ENCODE measurements at regions not wholly inside any gene's neighbourhood (a gene's known extent, or its start where the extent isn't known, plus 50 kb on each side); places are given as distances from the start of the nearest gene placed in this dataset.

DNA sequence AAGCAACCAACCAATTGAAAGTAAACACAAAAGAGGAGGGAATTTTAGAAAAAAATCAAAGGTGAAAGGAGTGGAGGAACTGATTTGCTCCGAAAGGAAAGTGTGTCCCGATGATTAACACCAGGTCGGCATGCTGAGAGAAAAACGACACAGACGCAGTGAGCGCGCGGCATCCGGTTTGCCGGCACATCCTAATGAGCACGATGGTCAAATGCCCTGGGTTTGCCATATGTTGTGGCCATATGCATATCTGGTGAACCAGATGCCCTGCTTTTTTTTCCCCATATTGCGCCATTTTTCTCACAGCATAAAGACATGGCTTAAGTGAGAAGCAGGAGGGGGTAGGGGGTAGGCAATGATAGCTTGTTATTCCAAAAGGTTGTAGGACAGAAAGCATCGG is 626.7 kb downstream of the BCL11A start:
- no peak for DNase-seq (ENCODE audit: low read depth)
- TF ChIP-seq, protein P1, sequence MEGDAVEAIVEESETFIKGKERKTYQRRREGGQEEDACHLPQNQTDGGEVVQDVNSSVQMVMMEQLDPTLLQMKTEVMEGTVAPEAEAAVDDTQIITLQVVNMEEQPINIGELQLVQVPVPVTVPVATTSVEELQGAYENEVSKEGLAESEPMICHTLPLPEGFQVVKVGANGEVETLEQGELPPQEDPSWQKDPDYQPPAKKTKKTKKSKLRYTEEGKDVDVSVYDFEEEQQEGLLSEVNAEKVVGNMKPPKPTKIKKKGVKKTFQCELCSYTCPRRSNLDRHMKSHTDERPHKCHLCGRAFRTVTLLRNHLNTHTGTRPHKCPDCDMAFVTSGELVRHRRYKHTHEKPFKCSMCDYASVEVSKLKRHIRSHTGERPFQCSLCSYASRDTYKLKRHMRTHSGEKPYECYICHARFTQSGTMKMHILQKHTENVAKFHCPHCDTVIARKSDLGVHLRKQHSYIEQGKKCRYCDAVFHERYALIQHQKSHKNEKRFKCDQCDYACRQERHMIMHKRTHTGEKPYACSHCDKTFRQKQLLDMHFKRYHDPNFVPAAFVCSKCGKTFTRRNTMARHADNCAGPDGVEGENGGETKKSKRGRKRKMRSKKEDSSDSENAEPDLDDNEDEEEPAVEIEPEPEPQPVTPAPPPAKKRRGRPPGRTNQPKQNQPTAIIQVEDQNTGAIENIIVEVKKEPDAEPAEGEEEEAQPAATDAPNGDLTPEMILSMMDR (conservative IDR thresholded peaks at IDR 0.05; ENCODE audit: control insufficient read depth, insufficient read depth, low read depth, low read length) = no peak
- no peak overlapping the region for H3K4me3 ChIP-seq (ENCODE audit: control insufficient read depth, low read depth, low read length)

DNA sequence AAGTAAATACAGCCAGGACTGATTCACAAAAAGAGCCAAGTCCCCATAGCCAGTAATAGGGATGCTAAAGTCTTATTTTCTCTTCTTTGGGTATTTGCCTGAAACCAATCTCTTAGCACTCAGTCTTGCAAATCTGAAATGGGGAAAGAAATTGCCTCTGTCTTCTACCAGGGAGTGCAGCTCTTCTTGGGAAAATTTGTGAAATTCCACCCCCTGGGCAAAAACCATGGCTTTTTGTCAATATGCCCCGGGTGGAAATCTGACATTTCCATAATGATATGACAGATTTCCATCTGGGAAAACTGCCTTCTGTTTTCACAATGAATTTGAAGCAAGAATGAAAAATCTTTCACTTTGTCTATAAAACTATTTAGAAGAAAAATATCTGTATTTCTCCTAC is 628.1 kb downstream of the BCL11A start:
- TF ChIP-seq, protein P1 (conservative IDR thresholded peaks at IDR 0.05; ENCODE audit: control insufficient read depth, insufficient read depth, low read depth, low read length) = no peak
- no peak overlapping the region for H3K4me3 ChIP-seq (ENCODE audit: control insufficient read depth, low read depth, low read length)
- no peak for DNase-seq (ENCODE audit: low read depth)

DNA sequence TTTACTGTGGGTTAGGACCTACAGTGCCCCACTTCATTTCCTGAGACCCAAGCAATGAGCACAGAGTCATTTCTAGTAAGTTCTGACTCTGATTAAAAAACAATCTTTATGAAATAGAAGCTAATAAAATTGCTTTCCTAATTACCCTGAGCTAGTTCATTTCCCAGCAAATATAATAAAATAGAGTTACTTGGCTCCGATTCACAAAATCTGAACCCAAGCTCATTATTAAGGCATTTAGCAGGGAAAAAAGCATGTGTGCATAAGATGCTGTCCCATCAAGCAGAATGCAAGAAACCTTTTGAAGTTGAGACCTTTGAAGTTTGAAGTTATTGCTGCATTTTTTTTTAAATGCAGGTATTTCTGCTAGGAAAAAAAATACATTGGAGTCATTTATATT is 629.1 kb downstream of the BCL11A start:
- TF ChIP-seq, protein P1 (conservative IDR thresholded peaks at IDR 0.05; ENCODE audit: control insufficient read depth, insufficient read depth, low read depth, low read length) = no peak

DNA sequence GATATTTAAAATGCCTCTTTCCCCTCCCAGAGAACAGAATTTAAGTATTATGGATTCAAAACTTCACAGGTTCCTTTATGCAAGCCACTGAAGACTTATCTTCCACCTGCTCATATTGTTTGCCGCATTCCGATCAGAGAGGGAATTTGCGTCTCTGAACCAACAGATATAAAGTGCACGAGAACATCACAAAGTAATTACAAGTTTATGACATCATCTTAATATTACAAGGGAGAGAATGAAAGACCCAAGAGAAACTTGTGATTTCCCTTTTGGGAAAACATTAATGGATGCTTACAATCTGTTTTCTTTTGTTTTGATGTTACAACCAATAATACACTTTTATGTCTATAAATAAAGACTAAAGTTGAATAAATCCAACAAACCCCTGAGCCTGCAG is 631.0 kb downstream of the BCL11A start:
- no peak for DNase-seq (ENCODE audit: low read depth)
- no peak overlapping the region for H3K4me3 ChIP-seq (ENCODE audit: control insufficient read depth, low read depth, low read length)
- TF ChIP-seq, protein P1 (conservative IDR thresholded peaks at IDR 0.05; ENCODE audit: control insufficient read depth, insufficient read depth, low read depth, low read length) = no peak

More for the DNA sequence above, 629.1 kb downstream of the BCL11A start:
- no peak overlapping the region for H3K4me3 ChIP-seq (ENCODE audit: control insufficient read depth, low read depth, low read length)
- no peak for DNase-seq (ENCODE audit: low read depth)

DNA sequence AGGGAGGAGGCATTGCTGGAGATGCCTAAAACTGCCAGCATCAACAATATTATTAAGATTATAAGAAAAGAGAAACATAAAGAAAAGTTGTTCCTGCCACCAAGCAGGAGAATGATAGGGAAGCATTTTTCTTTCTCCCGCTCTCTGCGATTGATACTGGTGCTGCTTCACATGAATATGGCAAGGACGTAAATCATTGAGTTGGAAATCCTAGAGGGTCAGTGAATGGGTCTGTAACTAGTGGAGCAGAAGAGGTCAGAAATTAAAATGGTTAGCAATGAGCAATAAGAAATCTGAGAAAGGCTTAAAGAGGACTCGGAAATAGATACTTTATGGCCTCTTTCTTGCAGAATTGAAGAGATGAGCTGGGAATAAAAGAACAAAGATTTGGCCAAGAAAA is 631.7 kb downstream of the BCL11A start:
- TF ChIP-seq, protein P1 (conservative IDR thresholded peaks at IDR 0.05; ENCODE audit: control insufficient read depth, insufficient read depth, low read depth, low read length) = no peak
- no peak overlapping the region for H3K4me3 ChIP-seq (ENCODE audit: control insufficient read depth, low read depth, low read length)
- DNase-seq (ENCODE audit: low read depth) = no peak

DNA sequence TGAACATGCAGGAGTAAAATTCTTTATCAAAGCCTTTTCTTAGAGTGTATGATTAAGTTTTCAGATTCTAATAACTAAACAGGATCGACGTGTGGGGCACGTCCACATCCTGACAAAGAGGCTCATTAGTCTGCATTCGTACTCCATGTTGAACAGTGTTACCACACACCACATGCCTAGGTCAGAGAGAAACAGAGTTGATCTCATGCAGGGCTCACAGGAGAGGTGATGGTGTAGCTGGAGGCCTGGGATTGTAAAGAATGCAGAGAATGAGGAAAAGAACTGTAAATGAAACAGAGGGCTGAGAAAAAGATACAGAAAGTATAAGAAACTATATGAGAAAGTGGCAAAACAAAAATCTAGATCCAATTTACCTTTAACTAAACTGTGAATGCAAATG is 632.5 kb downstream of the BCL11A start:
- H3K4me3 ChIP-seq (ENCODE audit: control insufficient read depth, low read depth, low read length) = no peak overlapping the region

More for the DNA sequence above, 632.5 kb downstream of the BCL11A start:
- no peak for DNase-seq (ENCODE audit: low read depth)
- TF ChIP-seq, protein P1 (conservative IDR thresholded peaks at IDR 0.05; ENCODE audit: control insufficient read depth, insufficient read depth, low read depth, low read length) = no peak
